AG10803 (cell line): ENCODE measurements at regions not wholly inside any gene's neighbourhood (a gene's known extent, or its start where the extent isn't known, plus 50 kb on each side); places are given as distances from the start of the nearest gene placed in this dataset.

Experiments used
- DNase-seq: peaks from one replicate; pipeline ENCODE4 v3.0.0; 2010; ENCODE audit warnings: low read depth
- H3K4me3 ChIP-seq: 2 replicates; pipeline ENCODE4 v1.5.1; 2011; ENCODE audit warnings: mild to moderate bottlenecking, low read length, control low read depth
- TF ChIP-seq, protein P1 (sequence below): conservative IDR thresholded peaks from 2 replicates; pipeline ENCODE4 v1.5.1; 2011; ENCODE audit warnings: mild to moderate bottlenecking, low read length, control low read depth, inconsistent platforms

- no peak overlapping the region for H3K4me3 ChIP-seq
- no peak for DNase-seq
- TF ChIP-seq, protein P1, sequence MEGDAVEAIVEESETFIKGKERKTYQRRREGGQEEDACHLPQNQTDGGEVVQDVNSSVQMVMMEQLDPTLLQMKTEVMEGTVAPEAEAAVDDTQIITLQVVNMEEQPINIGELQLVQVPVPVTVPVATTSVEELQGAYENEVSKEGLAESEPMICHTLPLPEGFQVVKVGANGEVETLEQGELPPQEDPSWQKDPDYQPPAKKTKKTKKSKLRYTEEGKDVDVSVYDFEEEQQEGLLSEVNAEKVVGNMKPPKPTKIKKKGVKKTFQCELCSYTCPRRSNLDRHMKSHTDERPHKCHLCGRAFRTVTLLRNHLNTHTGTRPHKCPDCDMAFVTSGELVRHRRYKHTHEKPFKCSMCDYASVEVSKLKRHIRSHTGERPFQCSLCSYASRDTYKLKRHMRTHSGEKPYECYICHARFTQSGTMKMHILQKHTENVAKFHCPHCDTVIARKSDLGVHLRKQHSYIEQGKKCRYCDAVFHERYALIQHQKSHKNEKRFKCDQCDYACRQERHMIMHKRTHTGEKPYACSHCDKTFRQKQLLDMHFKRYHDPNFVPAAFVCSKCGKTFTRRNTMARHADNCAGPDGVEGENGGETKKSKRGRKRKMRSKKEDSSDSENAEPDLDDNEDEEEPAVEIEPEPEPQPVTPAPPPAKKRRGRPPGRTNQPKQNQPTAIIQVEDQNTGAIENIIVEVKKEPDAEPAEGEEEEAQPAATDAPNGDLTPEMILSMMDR = no peak
Observed at GRCh38 chr1:222416001-222416791, 131.7 kb downstream of the HHIPL2 start.

DNA sequence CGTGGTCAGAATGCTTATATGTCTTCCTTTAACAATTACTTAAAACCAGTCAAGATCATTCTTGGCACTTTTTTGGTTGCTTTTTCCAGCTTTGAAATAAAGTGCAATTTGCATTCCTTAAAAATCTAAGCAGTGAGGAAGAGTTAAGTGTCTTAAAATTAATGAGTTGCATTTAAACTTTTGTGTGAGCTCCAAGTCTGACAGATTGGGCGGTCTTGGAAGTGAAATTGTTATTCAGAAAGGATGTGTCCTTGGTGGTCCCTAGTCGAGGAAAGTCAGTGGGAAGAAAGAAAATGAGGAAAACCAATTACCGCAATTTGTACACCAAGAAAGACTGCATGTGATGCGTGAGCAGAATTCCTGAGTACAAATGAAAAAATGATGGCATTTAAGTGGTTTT is 132.5 kb downstream of the HHIPL2 start:
- DNase-seq = no peak
- H3K4me3 ChIP-seq = no peak overlapping the region
- TF ChIP-seq, protein P1 = no peak

GRCh38 chr1:222413991-222414549 is 133.8 kb downstream of the HHIPL2 start:
- H3K4me3 ChIP-seq = no peak overlapping the region
- TF ChIP-seq, protein P1 = no peak
- DNase-seq = no peak

DNA sequence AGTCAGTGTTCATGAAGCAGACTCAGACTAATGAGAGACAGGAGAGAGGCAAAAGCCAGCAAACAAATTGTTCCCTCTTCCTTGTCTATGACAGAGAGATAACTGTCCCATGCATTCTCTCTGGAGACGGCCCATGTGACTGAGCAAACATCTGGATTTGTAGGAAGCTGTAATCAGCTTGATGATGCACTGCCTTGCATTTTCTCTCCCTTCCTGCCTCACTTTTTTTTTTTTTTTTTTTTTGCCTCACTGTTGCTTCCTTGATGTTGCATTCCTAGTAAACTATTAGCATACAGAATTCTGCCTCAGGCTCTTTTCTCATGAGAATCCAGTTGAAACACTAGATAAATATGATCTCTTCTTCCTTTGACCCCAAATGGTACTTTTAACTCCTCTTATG is 134.5 kb downstream of the HHIPL2 start:
- no peak overlapping the region for H3K4me3 ChIP-seq
- DNase-seq = peak; percentile 25
- TF ChIP-seq, protein P1 = no peak

GRCh38 chr1:222404710-222405109 is 143.2 kb downstream of the HHIPL2 start:
- TF ChIP-seq, protein P1 = no peak
- no peak overlapping the region; the same call in 1 of the 2 replicates for H3K4me3 ChIP-seq
- DNase-seq = no peak

DNA sequence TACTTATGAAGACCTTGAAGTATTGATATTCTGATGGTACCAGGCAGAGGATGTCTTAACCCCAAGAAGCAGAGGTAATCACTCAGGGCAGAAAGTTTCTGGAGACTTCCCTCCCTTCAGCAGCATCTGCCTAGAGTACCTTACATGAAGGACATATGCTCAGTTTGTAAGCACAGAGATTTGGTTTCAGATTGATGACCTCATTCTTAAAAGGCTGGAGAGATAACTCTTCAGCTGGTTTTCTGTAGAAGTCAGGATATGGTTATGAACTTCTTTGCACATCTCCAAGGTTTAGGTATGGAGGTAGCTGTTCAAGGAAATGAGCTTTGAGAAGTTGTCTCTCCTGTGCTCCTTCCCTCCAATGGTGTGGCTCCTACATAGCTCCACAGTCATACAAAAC is 148.7 kb downstream of the HHIPL2 start:
- H3K4me3 ChIP-seq = no peak overlapping the region
- no peak for DNase-seq
- TF ChIP-seq, protein P1 = no peak

- no peak for DNase-seq
- TF ChIP-seq, protein P1 = no peak
- no peak overlapping the region for H3K4me3 ChIP-seq
Observed at GRCh38 chr1:222394224-222394623, 153.7 kb downstream of the HHIPL2 start.
